ENCODE measurements at regions not wholly inside any gene's neighbourhood (a gene's known extent, or its start where the extent isn't known, plus 50 kb on each side); places are given as distances from the start of the nearest gene placed in this dataset.

DNA sequence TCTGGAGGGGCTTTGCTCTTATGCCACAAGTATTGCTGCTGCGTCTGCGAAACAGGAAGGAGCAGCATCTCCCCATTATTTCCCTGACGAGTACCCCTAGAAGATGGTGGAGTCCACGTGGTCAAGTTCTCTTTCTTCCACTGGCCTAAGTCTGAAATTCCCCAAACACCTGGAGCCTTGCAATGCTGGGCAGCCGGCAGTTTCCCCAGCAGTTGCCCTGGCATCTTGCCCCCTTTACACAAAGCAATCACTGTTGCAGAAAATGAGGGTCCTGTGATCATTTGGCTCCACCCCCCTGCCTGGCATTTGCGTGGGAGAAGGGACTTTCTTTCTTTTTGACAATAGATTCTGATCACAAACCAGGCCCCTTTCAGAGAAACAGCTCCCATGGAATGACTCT, 56.9 kb downstream of the FOS start:
- no peak overlapping the region for H2BK15ac ChIP-seq (ENCODE audit: low read depth, low read length)
- in situ Hi-C loops (cut with MboI; ENCODE audit: low sequenced_read_pairs), result no loop called here
- H3K27ac ChIP-seq (ENCODE audit: insufficient read depth, low read length), result no peak overlapping the region
- no peak overlapping the region for H2BK20ac ChIP-seq (ENCODE audit: low read depth, low read length)
- no peak overlapping the region for H3K4me2 ChIP-seq (ENCODE audit: low read depth, low read length)
- CTCF ChIA-PET, result interaction anchor here (0.8 kb wide), 1 partner anchor 174 kb away, joined by 3 read pairs; no protein-coding TSS in a partner anchor
- POLR2A ChIA-PET (ENCODE audit: unreplicated experiment), result no interaction called here
- H2AFZ ChIP-seq (replicated peaks; ENCODE audit: low read length, poor library complexity), result no peak overlapping the region
- no peak overlapping the region for H4K8ac ChIP-seq (ENCODE audit: low read depth in 2 of 2, low read length in 2 of 2)
- no peaks in the 10 kb centered on the region for H4K20me1 ChIP-seq (ENCODE audit: insufficient read depth, low read length)
- no peak overlapping the region for H2AK5ac ChIP-seq (ENCODE audit: low read depth, low read length)
- H2AK9ac ChIP-seq (replicated peaks; ENCODE audit: low read depth, low read length, poor library complexity), result no peak overlapping the region
- H3K4ac ChIP-seq (ENCODE audit: low read depth, low read length), result no peak overlapping the region
- no peaks in the 10 kb centered on the region for H3K9me1 ChIP-seq (ENCODE audit: insufficient read depth, low read length)
- peaks cover 7% of the 10 kb centered on the region; the same call in 1 of the 2 replicates for H3K4me1 ChIP-seq (ENCODE audit: control insufficient read depth, insufficient read depth, low read length)
- H3K4me3 ChIP-seq (ENCODE audit: insufficient read depth, low read depth, low read length), result no peak overlapping the region
- TF ChIP-seq POLR2A (IDR thresholded peaks at IDR 0.05; ENCODE audit: low read depth, low read length) (no peak), CHD1 (IDR thresholded peaks at IDR 0.05; ENCODE audit: low read depth, low read length) (no peak), CEBPB (IDR thresholded peaks at IDR 0.05; ENCODE audit: low read depth, low read length) (no peak), RAD21 (IDR thresholded peaks at IDR 0.05; ENCODE audit: low read length) (no peak), MXI1 (IDR thresholded peaks at IDR 0.05; ENCODE audit: borderline replicate concordance, low read depth, low read length) (no peak), RFX5 (IDR thresholded peaks at IDR 0.05; ENCODE audit: low read depth, low read length) (no peak), NFE2L2 (IDR thresholded peaks at IDR 0.05; ENCODE audit: low read depth, low read length) (no peak), BHLHE40 (IDR thresholded peaks at IDR 0.05; ENCODE audit: low read depth, low read length) (no peak), MAFK (IDR thresholded peaks at IDR 0.05; ENCODE audit: low read depth, low read length) (no peak), FOS (IDR thresholded peaks at IDR 0.05; ENCODE audit: low read depth, low read length) (no peak), RCOR1 (IDR thresholded peaks at IDR 0.05; ENCODE audit: insufficient replicate concordance, low read length) (no peak)
- TF ChIP-seq, protein P1, sequence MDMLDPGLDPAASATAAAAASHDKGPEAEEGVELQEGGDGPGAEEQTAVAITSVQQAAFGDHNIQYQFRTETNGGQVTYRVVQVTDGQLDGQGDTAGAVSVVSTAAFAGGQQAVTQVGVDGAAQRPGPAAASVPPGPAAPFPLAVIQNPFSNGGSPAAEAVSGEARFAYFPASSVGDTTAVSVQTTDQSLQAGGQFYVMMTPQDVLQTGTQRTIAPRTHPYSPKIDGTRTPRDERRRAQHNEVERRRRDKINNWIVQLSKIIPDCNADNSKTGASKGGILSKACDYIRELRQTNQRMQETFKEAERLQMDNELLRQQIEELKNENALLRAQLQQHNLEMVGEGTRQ (IDR thresholded peaks at IDR 0.05; ENCODE audit: low read depth, low read length), result no peak
- dilution Hi-C loops (cut with HindIII; ENCODE audit: low sequenced_read_pairs, unreplicated experiment), result no loop called here
- H4K5ac ChIP-seq (ENCODE audit: low read depth, low read length), result no peak overlapping the region
- H3K23ac ChIP-seq (ENCODE audit: low read depth, low read length), result no peak overlapping the region
- peaks cover 21% of the 10 kb centered on the region for H3K27me3 ChIP-seq (ENCODE audit: control insufficient read depth, insufficient read depth, low read length)
- no peaks in the 10 kb centered on the region for H3K79me1 ChIP-seq (ENCODE audit: low read depth in 1 of 2, low read length in 2 of 2)
- WGBS, 2 experiments (ENCODE audit: extremely low coverage in 2 of 2, insufficient read length in 1 of 2), result 20% methylated on average over 1 of the region's 6 CpGs; no CpG with 5 or more reads in 1 of the 2 experiments
- DNase-seq (no peak), ATAC-seq (ENCODE audit: low read depth) (no peak)
- H2BK120ac ChIP-seq (ENCODE audit: low read depth, low read length), result no peak overlapping the region
- no peaks in the 10 kb centered on the region for H3K36me3 ChIP-seq (ENCODE audit: control insufficient read depth, insufficient read depth, low read length)
- no peak overlapping the region for H2BK5ac ChIP-seq (ENCODE audit: low read depth, low read length, poor library complexity, severe bottlenecking)
- intact Hi-C loops (cut with micrococcal nuclease), result no loop called here
- no TSS peak for BruUV-seq (replicated peaks)
- no peak overlapping the region for H3K14ac ChIP-seq (replicated peaks; ENCODE audit: low read depth, low read length)
- H3K18ac ChIP-seq (ENCODE audit: low read depth, low read length), result no peak overlapping the region
- H3K56ac ChIP-seq (ENCODE audit: extremely low read depth, insufficient read depth, low read length), result no peak overlapping the region
- H3K9me3 ChIP-seq (ENCODE audit: control insufficient read depth, insufficient read depth, low read length), result no peaks in the 10 kb centered on the region; the same call in 1 of the 2 replicates
- H3K9ac ChIP-seq (ENCODE audit: low read depth, low read length), result no peak overlapping the region
- no peak overlapping the region for H4K91ac ChIP-seq (ENCODE audit: insufficient read depth, low read depth, low read length)
